G401 (cell line): ENCODE measurements at regions not wholly inside any gene's neighbourhood (a gene's known extent, or its start where the extent isn't known, plus 50 kb on each side); places are given as distances from the start of the nearest gene placed in this dataset.
"Not testable (repeated sequence)": the region's sequence is repeated elsewhere in the genome, so short reads cannot be mapped to it uniquely, and the experiment has no call there.

Source experiments
- DNase-seq: peaks from one replicate; pipeline ENCODE4 v3.0.0-alpha.2; 2015; ENCODE audit warnings: low spot score
- in situ Hi-C: cut with HindIII; loops from 2 replicates; pipeline ENCODE4 v1.10.0; 2016; ENCODE audit warnings: low sequenced_read_pairs, mixed read lengths

- in situ Hi-C loops: no loop called here
These were observed 370.0 kb downstream of the KCNJ2 start for GRCh38 chr17:70539132-70539924.

DNA sequence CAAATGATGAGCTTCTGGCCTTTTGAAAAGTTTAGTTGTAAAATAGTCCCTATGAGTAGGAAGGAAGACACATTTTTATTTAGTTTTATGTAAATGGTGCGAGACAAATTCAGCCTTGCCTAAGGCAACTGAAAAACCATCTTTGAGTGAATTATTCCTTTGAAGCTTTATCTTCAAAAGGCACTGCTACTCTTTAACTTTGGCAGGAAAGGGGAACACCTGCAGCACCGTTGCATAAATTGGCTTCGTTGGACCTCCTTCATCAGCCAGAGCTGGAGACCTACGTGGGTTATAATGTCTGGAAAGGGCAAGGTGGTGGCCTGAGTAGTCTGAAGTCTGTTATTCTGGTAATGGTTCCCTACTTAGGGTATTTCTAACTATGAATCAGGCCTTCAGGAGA lies 373.5 kb downstream of the KCNJ2 start:
- in situ Hi-C loops: no loop called here
- DNase-seq: no peak

More at GRCh38 chr17:70539132-70539924, 370.0 kb downstream of the KCNJ2 start:
- no peak for DNase-seq

- in situ Hi-C loops: no loop called here
- no peak for DNase-seq
These were observed 375.0 kb downstream of the KCNJ2 start for GRCh38 chr17:70544317-70544716.

DNA sequence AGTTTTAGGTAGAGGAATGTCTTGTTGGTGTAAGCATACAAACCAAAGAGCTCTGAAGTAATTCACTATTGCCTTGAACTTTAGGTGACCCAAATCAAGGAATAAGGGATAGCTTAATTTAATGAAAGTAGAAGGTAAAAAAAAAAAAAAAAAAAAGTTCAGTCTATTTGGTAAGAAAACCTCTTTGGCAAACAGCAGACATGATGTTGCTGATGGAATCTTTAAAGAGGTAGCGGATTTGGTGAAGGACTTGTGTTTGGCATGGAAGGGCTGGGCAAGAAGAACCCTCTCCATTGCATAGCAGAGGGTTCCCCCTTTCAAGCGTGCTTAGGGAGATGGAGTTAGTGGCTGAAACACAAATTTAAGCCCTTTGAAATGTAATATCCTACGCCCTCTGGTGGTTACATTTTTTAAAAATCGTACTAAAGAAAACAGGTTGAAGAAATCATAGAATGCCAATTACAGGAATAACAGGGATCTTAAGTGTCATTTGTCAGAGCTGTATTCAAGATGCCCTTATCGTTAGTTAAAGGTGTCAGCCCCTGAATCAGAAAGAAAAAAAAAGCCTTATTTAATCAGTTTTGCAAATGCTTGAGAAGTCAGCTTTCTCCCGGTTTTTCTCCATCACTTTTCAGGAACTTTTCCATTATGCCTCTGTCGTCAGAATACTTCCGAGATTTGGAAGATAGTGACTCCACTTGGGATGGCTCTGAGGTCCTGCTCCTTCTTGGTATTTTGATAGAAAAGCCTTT lies 383.1 kb downstream of the KCNJ2 start:
- in situ Hi-C loops: no loop called here
- peak; percentile 46 for DNase-seq

GRCh38 chr17:70552982-70553334 lies 383.6 kb downstream of the KCNJ2 start:
- in situ Hi-C loops: no loop called here
- DNase-seq: no peak

DNA sequence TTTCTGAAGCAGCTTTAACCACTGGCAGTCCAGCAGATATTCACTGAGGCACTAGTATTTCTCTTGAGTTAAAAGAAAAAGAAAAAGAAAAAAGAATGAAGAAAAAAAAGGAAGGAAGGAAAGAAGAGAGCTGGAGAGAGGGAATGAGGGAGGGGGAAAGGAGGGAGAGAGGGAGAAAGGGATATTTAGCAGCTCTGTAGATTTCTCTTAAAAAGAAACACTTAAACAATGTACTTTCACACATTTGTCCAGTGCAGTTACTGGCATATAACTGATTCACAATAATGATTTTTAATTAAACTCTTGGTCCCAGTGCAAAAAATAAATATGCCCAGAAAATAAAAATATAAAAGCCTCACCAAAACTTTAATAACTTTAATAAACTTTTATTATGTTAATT lies 386.4 kb downstream of the KCNJ2 start:
- in situ Hi-C loops: no loop called here
- DNase-seq: no peak

- no peak for DNase-seq
- in situ Hi-C loops: no loop called here
These were observed 389.5 kb downstream of the KCNJ2 start for GRCh38 chr17:70558821-70559220.

DNA sequence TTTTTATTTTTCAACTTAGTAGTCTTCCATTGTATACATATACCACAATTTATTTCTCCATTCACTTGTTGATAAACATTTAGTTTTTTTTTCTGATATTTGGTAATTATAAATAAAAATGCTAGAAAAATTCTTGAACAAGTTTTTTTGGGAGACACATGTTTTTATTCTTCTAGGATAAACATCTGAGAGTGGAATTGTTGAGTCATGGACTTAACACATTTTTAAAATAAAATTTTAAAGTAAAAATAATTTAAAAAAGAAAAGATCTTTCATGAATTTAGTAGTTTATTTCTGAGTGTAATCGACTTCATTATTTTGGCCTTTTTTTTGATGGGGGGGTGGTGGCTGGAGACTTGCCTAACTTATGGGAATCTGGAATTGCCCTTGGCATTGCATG lies 391.1 kb downstream of the KCNJ2 start:
- no peak for DNase-seq
- in situ Hi-C loops: no loop called here

GRCh38 chr17:70562137-70562536 lies 392.8 kb downstream of the KCNJ2 start:
- in situ Hi-C loops: no loop called here

DNA sequence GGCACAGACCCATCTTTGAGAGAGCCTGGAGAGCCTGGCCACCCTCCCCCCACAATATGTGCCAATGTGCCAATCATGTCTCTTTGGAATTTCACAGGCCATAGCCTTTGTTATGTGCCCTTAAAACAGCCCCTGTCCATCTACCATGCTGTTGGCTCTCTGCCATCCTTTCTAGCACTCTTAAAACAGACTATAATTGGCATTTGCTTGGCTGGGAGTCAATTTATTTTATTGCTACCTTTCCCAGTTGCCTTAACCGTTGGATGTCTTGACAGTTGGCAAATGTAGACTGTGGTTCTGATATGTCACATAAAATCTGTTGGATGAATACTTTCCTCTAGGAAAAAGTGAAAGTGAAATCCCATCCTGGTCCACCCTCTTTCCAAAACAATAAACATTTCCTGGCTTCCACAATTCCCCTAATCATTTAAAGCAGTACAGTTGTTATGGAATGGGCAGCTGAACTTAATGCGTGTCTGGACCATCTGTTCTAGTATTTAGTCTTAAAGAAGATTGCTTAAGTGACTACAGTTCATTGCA lies 394.0 kb downstream of the KCNJ2 start:
- in situ Hi-C loops: no loop called here
- no peak for DNase-seq

More at GRCh38 chr17:70562137-70562536, 392.8 kb downstream of the KCNJ2 start:
- DNase-seq: no peak

DNA sequence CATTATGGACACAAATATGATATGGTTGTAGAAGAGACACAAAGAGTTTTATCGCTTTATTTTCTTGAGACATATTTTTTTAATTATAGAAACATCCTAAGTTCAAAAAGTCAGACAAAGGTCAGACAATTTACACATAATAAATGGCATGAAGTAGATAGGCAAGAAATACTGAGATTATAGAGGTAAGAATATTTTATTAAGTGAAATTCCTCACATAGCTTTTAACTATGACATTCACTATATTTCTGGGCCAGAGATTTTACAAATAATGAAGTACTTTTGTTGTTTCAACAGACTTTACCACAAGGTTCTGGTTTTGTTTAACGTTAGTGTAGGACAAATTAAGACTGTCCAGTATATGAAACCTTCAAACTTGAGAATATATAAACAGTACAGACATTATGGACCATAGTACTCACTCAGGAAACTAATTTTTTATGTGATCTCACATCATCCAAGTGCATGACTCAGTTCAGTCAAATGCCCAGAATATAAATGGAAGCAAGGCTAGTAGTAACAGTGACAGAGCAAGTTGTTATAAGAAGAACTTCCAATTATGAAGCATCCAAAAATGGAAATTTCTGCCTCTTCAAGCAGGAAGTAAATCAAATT lies 394.8 kb downstream of the KCNJ2 start:
- in situ Hi-C loops: no loop called here
- no peak for DNase-seq

DNA sequence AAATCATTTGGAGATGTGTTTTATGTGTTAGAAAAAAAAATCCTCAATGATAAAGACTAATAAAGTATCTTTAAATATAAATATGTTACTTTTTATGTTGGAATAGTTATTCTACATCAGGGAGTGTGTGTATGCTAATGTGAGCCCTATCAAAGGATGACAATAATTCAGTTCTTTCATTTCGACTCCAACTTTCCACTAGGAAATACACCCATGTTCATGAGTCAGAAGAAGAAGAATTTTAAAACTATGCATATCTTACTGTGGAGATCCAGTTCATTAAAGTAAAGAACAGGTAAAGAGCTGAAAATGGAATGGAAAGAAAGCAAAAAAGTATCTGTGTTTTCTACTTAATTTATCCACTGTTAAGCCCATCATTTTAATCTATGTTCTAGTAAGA lies 399.8 kb downstream of the KCNJ2 start:
- in situ Hi-C loops: no loop called here
- DNase-seq: no peak

DNA sequence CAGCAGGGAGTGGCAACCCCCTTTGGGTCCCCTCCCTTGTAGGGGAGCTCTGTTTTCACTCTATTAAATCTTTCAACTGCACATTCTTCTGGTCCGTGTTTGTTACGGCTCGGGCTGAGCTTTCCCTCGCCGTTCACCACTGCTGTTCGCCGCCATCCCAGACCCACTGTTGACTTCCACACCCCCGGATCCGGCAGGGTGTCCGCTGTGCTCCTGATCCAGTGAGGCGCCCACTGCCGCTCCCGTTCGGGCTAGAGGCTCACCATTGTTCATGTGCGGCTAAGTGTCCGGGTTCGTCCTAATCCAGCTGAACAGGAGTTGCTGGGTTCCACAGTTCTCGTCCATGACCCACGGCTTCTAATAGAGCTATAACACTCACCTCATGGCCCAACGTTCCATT lies 408.1 kb downstream of the KCNJ2 start:
- in situ Hi-C loops: no loop called here
- no peak for DNase-seq

- in situ Hi-C loops: no loop called here
These were observed 412.1 kb downstream of the KCNJ2 start for GRCh38 chr17:70581459-70581858.

DNA sequence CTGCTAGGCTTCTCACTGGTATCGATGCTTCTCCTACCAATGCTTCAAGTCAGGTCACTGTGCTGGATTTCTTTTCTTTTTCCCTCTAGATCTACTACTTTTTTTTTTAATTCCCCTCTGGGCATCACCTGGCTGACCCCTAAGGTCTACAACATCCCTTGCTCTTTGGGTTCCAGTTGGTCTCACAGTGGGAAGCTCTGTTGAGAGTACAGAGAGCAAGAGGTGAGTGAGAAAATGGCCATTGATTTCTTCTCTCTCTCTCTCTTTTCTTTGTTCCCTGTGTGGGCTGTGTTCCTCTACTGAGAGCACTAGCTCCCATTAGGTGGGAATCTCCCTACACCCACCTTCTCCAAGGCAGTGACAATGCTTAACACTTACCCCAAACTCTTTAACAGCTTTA lies 413.4 kb downstream of the KCNJ2 start:
- in situ Hi-C loops: no loop called here

More at GRCh38 chr17:70581459-70581858, 412.1 kb downstream of the KCNJ2 start:
- no peak for DNase-seq

GRCh38 chr17:70584255-70584654 lies 414.9 kb downstream of the KCNJ2 start:
- in situ Hi-C loops: no loop called here
- no peak for DNase-seq

More for the DNA sequence above, 413.4 kb downstream of the KCNJ2 start:
- DNase-seq: no peak

DNA sequence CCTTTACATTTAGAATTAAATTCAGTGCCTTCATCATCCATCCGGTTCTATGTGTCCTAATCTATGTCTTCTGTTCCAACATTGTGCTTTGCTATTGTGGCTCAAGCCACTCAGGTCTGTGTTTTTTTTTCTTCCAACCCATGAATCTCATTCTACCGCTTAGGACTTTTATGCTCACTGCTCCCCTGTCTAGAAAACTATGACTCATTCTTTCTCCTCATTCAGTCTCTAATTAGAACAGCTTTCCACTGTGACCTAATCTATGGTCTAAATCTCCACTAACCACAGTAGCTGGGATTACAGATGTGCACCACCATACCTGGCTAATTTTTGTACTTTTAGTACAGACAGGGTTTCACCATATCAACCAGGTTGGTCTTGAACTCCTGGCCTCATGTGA lies 418.7 kb downstream of the KCNJ2 start:
- no peak for DNase-seq
- in situ Hi-C loops: no loop called here

- DNase-seq: no peak
- in situ Hi-C loops: no loop called here
These were observed 428.4 kb downstream of the KCNJ2 start for GRCh38 chr17:70597774-70598173.

GRCh38 chr17:70599198-70599597 lies 429.9 kb downstream of the KCNJ2 start:
- no peak for DNase-seq
- in situ Hi-C loops: no loop called here

DNA sequence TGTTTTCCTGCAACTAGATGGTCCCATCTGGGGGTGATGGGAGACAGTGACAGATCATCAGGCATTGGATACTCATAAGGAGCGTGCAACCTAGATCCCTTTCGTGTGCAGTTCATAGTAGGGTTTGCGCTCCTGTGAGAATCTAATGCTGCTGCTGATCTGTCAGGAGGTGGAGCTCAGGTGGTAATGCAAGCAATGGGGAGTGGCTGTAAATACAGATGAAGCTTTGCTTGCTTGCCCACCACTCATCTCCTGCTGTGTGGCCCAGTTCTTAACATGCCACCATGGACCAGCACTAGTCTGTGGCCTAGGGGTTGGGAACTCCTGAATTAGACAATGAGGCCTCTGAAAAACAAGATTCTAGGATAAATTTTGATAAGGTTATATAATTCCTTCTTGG lies 430.6 kb downstream of the KCNJ2 start:
- in situ Hi-C loops, DNase-seq: not testable (repeated sequence)
